ENCODE measurements at regions not wholly inside any gene's neighbourhood (a gene's known extent, or its start where the extent isn't known, plus 50 kb on each side); places are given as distances from the start of the nearest gene placed in this dataset.

DNA sequence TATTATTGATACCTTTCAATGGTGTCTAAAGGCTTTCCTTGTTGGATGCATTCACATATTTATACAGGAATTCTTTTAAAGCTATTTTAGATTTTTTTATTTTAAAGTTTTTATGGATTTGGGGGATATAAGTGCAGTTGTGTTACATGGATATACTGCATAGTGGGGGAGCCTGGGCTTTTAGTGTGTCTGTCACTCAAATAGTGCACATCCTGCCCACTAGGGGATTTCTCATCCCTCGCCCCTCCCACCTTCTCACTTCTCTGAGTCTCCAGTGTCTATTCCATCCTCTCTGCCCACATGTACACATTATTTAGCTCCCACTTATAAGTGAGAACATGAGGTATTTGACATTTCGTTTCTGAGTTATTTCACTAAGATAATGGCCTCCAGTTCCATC lies 154.0 kb upstream of the MKI67 start:
- no peak for DNase-seq (ENCODE audit: low read depth in 1 of 2, low spot score in 1 of 2)

- no peak for DNase-seq (ENCODE audit: low read depth in 1 of 2, low spot score in 1 of 2)
Measured at GRCh38 chr10:128281343-128281742, 155.1 kb upstream of the MKI67 start.

GRCh38 chr10:128281861-128282260 lies 155.6 kb upstream of the MKI67 start:
- DNase-seq (ENCODE audit: low read depth in 1 of 2, low spot score in 1 of 2), result no peak

DNA sequence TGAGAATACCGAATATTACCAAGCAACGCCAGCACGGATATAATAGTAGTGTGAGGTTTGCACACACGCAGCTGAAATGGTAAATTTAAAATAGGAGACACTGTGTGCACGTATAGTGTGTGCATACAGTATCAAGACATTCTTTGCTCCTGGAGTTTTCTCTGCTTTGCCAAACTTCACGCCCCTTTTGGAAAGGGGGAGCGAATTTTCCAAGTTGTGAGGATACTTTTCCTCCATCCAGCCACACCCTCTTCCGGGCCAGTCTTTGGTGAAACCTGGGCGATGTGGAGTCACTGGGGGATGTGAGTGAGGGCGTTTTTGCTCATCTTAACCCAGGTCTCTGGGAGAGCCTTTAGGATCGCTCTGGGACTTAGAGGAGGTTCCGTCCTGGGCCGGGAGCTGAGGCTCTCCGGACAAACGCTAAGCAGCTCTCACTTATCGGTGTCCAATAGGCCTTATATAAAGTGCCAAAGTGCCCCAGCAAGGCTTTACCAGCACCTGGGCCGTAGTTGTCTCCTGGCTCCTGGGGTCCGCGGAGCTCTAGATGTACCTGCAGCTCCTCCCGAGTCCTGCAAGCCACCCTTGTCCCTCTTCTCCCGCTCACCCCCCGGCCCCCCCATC lies 160.0 kb upstream of the MKI67 start:
- no peak for DNase-seq (ENCODE audit: low read depth in 1 of 2, low spot score in 1 of 2)

DNA sequence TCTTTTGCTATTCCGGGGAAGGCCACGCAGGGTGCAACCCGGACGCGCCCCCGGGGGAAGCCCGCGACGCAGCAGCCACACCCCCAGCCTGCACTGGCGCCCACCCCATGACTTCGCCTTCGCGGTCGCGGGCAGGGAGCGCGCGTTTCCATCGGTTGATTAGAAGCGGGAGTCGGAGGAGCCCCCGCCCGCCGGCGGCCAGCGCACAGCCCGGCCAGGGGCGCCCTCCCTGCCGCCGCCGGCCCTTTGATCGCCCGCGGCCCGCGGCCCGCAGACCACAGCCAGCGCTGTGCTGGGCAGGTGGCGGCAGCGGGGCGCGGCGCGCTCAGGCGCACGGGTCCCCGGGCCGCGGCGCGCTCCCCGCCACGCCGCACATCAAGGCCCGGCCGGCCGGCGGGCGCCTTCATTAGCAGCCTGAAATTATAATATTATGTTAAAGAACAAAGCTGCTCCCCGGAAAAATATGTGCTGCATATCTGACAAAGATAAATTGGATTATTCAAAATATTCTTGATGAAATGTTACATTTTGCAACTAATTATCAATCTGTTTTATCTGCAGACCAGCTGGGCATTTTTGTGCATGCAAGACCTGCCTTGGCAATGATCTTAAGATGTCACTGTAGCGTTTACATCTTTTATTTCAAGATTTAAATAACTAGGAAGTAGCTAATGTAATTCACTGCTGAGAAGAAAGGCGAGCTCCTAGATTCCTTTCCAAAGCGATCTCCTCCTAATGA lies 160.7 kb upstream of the MKI67 start:
- DNase-seq (ENCODE audit: low read depth in 1 of 2, low spot score in 1 of 2), result no peak

DNA sequence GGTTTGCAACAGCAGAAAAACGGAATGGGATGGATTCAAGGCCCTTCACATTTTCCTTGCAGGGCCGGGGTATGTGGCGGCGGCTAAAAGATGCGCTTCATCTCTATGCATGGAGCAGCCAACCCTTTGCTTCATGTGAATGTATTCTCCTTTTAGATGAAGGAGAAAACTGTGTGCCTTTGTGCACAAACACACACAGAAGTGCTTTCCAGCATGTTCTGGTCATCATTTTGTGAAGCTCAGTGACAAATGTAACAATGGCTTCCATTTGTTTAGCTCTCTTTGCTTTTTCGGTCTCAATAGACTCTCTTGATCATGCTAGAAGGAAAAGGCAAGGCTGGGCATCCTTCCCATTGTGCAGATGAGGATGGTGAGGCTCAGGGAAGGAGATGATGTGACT lies 161.7 kb upstream of the MKI67 start:
- DNase-seq (ENCODE audit: low read depth in 1 of 2, low spot score in 1 of 2), result no peak

DNA sequence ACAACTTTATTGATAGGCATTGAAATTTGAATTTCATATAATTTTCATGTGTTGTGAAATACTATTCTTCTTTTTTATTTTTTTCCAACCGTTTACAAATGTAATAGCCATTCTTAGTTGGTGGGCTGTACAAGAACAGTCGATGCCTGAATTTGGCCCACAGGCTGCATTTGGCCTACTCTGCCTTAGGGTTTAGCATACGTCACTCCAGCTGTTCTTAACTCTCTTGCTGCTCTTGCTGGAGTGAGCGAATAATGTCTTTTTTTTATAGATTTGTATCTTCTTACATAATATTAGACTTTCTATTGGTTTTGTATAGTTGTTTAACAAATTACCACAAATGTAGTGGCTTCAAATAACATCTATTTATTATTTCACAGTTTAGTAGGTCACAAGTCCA lies 163.4 kb upstream of the MKI67 start:
- DNase-seq (ENCODE audit: low read depth in 1 of 2, low spot score in 1 of 2), result no peak

DNA sequence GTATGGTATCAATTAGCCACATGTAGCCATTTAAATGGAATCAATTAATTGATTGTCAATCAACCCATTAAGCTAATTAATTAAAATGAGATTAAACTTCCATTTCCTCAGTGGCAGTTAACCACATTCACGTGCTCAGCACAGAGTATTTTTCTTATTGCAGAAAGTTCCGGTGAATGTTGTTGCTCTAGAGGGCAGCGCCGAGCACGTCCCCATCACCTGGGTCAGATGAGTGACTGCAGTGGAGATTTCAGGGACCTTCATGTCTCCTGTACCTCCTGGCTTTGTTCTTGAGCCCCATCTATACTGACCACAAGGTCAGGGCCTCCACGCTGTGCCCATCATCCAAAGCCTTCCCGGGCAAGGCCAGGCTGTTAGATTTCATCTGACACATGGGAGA lies 168.8 kb upstream of the MKI67 start:
- no peak for DNase-seq (ENCODE audit: low read depth in 1 of 2, low spot score in 1 of 2)

- no peak for DNase-seq (ENCODE audit: low read depth in 1 of 2, low spot score in 1 of 2)
Measured at GRCh38 chr10:128296253-128297007, 170.2 kb upstream of the MKI67 start.

- DNase-seq (ENCODE audit: low read depth in 1 of 2, low spot score in 1 of 2), result no peak
Measured at GRCh38 chr10:128297709-128298378, 171.6 kb upstream of the MKI67 start.

- no peak for DNase-seq (ENCODE audit: low read depth in 1 of 2, low spot score in 1 of 2)
Measured at GRCh38 chr10:128298587-128298986, 172.4 kb upstream of the MKI67 start.

DNA sequence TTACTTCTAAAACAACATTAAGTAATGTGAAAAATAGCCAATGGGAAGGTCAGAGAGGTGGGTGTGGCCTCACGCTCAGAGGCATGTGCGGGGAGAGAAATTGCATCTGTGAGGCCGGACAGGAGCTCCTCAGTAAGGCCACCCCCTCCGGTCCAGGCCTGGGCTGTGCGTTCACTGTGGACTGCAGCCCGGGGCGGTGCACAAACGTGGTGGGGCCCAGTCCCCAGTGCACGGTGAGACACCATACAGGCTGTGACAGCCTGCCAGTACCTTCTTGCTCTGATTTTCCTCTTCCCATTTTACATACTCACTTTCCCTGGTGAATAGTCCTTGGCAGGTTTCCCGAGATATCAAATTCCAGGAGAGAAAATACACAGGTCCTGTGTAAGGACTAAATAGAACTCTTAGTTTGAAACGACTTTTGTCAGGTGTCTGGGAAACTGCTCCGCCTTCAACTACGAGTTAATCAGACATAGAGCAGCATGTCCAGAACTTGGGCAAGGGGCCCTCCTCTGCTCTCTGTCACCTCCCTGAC lies 174.1 kb upstream of the MKI67 start:
- DNase-seq (ENCODE audit: low read depth in 1 of 2, low spot score in 1 of 2), result no peak

GRCh38 chr10:128301051-128301450 lies 174.8 kb upstream of the MKI67 start:
- no peak for DNase-seq (ENCODE audit: low read depth in 1 of 2, low spot score in 1 of 2)

DNA sequence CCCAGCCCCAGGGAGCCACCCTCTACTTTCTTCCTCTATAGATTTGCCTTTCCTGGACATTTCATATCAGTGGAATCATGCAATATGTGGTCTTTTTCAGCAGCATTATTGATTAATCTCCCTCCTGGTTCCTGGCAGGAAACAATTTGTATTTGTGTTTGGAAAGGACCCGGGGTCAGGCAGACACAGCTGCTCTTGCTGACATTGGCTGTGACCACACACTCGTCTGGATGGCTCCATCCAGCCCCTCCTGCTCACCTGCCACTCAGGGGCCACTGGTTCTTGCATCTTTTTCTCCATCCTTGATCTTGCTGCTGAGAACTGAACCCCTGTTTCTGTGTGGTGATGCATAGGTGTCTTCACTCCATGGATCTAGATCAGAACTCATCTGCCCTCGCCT lies 176.6 kb upstream of the MKI67 start:
- DNase-seq (ENCODE audit: low read depth in 1 of 2, low spot score in 1 of 2), result no peak

DNA sequence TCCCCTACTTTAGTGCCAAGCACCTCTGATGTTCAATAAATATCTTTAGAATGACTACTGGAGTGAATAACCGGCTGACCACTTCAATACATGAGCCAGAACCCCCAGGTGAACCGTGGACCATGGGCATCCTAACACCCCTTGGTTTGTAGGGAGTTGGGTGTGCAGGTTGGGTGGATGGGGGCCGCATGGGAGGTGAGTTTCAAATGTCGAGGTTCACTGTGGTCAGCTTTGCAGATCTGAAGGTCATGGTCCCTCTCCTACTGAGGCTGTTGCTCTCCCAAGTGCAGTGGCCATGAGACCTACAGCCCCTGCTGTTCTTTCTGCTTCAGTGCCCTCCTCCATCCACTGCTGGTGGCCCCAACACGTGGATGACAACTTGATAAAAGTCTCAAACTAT lies 178.0 kb upstream of the MKI67 start:
- DNase-seq (ENCODE audit: low read depth in 1 of 2, low spot score in 1 of 2), result no peak

DNA sequence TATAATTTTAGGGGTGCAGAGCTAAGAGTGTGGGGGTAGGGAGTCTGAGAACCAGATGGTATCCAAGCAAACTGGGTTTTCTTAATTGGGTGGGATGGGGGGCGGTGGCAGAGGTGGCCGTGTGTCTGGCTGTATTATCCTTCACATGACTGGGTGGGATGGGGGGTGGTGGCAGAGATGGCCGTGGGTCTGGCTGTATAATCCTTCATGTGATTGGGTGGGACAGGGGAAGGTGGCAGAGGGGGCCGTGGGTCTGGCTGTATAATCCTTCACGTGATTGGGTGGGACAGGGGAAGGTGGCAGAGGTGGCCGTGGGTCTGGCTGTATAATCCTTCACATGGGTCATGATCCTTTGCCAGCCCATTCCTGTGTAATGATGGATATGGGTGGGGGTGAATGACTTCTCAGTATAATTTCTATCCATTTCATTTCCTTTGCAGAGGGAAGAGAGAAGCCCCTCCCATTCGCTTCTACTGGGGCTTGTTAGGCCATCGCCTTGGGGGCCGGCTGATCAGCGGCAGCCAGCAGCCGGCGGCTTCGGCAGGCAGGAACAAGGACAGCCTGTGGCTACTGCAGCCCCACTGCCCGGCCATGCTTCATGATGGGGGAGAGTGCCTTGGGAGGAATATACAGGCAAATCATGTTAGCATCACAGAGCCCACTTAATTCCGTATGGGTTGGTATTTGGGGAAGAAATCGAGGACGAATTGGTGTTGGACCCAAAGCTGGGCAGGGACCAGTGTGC lies 179.6 kb upstream of the MKI67 start:
- no peak for DNase-seq (ENCODE audit: low read depth in 1 of 2, low spot score in 1 of 2)

DNA sequence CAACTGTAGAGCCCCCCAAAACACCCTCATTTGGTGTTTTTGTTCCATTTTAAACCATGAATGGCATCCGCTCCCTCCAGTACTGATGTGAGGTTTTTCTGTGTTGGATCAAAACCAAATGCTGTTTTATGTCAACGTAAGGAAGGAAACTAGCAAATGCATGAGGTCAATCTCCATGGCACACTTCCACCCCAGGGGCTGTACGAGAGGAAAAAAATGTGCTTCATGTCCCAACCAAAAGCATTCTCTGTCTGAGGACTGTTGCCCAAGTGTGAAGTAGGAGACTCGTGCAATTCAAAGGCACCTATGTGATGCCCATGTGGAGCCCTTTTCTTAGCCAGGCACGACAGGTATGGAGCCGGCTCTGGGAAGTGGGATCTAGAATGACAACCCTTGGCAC lies 180.3 kb upstream of the MKI67 start:
- no peak for DNase-seq (ENCODE audit: low read depth in 1 of 2, low spot score in 1 of 2)

DNA sequence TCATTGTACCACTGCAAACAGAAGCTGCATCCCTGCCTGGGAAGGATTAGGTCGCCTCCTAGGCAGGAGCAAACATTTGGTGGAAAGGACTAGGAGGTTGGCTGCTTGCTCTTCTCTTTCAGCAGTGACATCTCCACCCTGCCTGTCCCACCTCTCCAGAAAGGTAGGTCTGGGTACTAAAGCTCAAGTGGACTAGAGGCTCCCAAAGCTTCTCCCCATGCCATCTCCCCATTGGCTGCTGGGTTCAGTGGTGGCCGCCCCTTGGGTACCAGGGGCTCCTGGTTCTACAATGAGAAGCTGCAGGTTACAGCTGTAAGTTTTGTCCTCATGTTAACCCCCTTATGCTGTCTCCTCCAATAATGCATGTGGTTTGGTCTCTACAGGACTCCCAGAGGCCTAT lies 180.7 kb upstream of the MKI67 start:
- DNase-seq (ENCODE audit: low read depth in 1 of 2, low spot score in 1 of 2), result no peak

DNA sequence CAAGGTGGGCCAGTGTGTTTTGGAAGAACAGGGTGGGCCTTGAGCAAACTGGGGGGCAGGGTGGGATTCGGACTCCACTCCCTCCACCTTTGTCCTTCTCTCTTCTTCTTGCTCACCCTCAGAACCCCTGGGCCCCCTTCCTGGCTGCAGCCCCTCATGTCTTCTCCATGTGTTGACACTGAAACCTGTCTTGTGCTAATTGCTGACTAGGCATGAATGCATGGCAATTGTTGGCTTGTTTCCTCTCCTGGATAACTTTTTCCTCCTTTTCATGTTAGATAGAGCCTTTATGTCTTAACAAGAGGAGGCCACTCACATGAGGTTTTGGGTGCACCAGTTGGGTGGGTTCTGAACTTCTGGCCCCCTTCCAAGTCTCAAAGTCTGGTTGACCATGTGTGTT lies 181.6 kb upstream of the MKI67 start:
- DNase-seq (ENCODE audit: low read depth in 1 of 2, low spot score in 1 of 2), result no peak

DNA sequence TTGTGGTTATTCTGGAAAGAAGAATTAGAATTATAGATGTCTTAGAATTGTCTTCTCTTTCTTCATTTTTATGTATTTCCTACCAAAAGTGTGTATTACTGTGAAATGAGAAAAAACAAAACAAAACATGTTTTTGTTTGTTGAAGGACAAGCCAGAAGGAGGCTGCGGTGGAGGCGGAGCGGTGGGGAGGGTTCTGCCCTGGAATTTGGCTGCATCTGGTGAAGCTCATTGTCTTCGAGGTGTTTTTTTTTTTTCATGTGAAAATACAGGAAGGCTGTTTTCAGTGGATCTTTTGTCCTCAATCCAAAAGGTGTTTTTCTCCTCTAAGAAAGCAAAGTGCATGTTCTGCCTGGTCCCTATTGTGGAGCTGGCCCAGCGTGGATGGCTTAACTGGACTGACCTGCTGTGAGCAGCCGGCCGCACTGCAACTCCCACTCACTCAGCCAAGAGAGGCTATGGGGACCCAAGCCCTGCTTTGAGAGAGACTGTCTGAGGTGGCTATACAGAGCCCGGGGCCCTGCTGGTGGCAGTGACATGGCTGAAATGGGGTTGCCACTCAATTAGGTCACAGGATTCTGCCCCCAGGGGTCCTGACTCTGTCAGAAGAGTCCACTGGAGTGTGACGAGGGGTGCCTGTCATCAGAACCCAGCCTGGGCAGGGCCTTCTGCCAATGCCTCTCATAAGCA lies 184.9 kb upstream of the MKI67 start:
- DNase-seq (ENCODE audit: low read depth in 1 of 2, low spot score in 1 of 2), result no peak
